SK-N-MC (cell line): ENCODE measurements at regions not wholly inside any gene's neighbourhood (a gene's known extent, or its start where the extent isn't known, plus 50 kb on each side); places are given as distances from the start of the nearest gene placed in this dataset.

ENCODE experiments used
- DNase-seq: peaks from one replicate; pipeline ENCODE4 v3.0.0-alpha.2; 2011; ENCODE audit warnings: low read depth, low spot score
- H3K27ac ChIP-seq: fragments of 200-600 bp; sonication (generic); 2 replicates; pipeline ENCODE4 v1.5.1; 2016; ENCODE audit warnings: mixed run types
- H3K36me3 ChIP-seq: fragments of 200-600 bp; sonication (generic); 2 replicates; pipeline ENCODE4 v1.6.1; 2017; ENCODE audit warnings: antibody characterized with exemption, low read length, mixed read lengths; ENCODE audit not compliant: insufficient read depth
- H3K4me3 ChIP-seq: fragments of 200-600 bp; sonication (generic); 2 replicates; pipeline ENCODE4 v1.5.1; 2016
- H3K9ac ChIP-seq: fragments of 200-600 bp; sonication (generic); 2 replicates; pipeline ENCODE4 v1.8.0; 2017; ENCODE audit warnings: mixed run types, mixed read lengths; ENCODE audit not compliant: insufficient read length
- H3K9me3 ChIP-seq: fragments of 200-600 bp; sonication (generic); 2 replicates; pipeline ENCODE4 v1.6.1; 2017; ENCODE audit warnings: low read depth, mild to moderate bottlenecking, antibody characterized with exemption, low read length, moderate library complexity, mixed read lengths
- EZH2 ChIP-seq: fragments of 200-600 bp; sonication (generic); IDR thresholded peaks from one replicate; pipeline ENCODE4 v1.6.1; 2017; ENCODE audit warnings: antibody characterized with exemption
- FOXP2 ChIP-seq: optimal IDR thresholded peaks from 2 replicates; pipeline ENCODE3; 2011; ENCODE audit warnings: mild to moderate bottlenecking, moderate library complexity; ENCODE audit not compliant: insufficient read depth; ENCODE audit errors: extremely low read length, control extremely low read depth
- POLR2AphosphoS5 ChIP-seq: IDR thresholded peaks from 2 replicates; pipeline ENCODE4 v1.6.1; 2012; ENCODE audit warnings: mild to moderate bottlenecking, low read depth, low read length, borderline replicate concordance

DNA sequence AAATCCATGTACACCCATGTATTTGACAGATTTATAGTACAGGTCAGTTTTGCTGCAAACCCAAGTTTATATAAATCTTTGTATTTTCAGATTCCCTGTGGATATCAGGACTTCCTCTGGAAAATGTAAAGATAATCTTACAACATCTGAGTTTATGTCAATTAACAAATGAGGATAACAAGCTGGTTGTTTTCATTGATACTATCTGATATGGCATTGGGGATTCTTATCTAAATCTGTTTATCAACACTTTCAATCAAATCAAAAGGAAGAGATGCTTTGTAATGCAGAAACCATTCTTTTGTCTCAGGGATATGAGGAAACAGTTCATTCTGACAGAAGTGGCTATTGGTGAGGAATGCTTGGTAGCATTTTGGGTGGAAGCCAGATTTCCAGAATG, 64.9 kb upstream of the FAM204A start:
- TF ChIP-seq POLR2AphosphoS5 (no peak), EZH2 (no peak), FOXP2 (no peak)
- no peak overlapping the region for H3K9ac ChIP-seq
- no peaks in the 10 kb centered on the region for H3K9me3 ChIP-seq
- no peak for DNase-seq
- no peak overlapping the region for H3K27ac ChIP-seq
- no peak overlapping the region for H3K4me3 ChIP-seq
- H3K36me3 ChIP-seq, result no peaks in the 10 kb centered on the region

DNA sequence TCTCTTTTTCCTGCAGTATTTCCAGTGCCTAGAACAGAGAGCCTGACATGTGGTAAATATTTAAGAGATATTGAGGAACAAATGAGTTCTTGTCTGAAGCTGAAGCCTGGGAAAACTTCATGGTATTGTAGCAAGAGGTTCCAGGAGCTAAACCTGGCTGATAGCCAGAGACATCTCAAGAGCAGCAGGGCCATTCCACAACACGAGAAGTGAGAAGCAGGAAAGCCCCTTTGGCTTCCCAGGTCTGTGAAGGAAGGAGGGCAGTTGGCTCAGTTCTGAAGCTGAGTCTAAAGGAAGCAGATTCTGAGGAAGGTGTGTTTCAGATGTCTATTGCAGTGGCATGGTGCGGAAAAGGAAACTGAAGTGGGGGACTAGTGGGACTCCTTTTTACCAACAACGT, 63.8 kb upstream of the FAM204A start:
- Histone ChIP-seq H3K9me3 (no peaks in the 10 kb centered on the region), H3K27ac (no peak overlapping the region), H3K9ac (no peak overlapping the region), H3K36me3 (no peaks in the 10 kb centered on the region), H3K4me3 (no peak overlapping the region)
- DNase-seq, result peak; percentile 1
- TF ChIP-seq FOXP2 (no peak), POLR2AphosphoS5 (no peak), EZH2 (no peak)

DNA sequence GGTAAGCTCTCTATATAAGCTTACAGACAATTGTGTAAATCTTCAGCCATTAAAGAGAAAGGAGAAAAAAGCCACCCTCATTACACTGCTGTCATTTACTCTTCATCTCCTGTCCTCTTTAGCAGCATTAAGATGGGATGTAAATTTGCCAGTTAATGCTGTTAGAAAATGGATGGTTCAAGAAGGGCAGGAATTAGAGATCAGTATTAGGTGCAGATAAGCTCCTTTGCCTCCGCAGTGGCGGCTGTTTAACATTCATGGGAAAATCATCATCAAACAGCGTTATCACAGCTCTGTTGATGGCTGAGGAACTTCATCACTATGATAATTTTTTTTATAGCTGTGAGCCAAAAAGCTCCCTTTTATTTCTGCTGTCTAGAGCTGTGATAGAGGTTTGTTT, 61.8 kb upstream of the FAM204A start:
- no peak overlapping the region for H3K9ac ChIP-seq

DNA sequence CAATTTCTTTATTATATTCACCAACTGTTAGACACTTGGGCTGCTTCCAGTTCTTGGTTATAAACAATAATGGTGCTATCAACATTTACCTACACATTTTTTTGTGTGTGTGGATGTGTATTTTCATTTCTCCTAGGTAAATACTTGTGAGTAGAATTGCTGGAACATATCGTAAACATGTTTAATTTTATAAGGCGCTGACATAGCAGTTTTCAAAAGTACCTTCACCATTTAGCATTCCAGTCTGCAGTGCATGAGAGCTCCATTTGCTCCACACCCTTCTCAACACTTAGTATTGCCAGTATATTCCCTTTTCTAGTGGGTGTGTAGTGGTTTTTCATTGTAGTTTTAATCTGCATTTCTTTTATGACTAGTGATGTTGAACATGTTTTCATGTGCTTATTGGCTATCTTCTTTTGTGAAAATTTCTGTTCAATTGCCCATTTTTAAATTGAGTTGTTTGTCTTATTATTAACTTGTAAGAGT, 59.6 kb upstream of the FAM204A start:
- H3K36me3 ChIP-seq, result no peaks in the 10 kb centered on the region
- no peak for DNase-seq
- TF ChIP-seq EZH2 (no peak), POLR2AphosphoS5 (no peak), FOXP2 (no peak)

More for the DNA sequence above, 61.8 kb upstream of the FAM204A start:
- Histone ChIP-seq H3K9me3 (no peaks in the 10 kb centered on the region), H3K36me3 (no peaks in the 10 kb centered on the region), H3K4me3 (no peak overlapping the region), H3K27ac (no peak overlapping the region)
- TF ChIP-seq POLR2AphosphoS5 (no peak), FOXP2 (no peak)
- DNase-seq, result no peak

DNA sequence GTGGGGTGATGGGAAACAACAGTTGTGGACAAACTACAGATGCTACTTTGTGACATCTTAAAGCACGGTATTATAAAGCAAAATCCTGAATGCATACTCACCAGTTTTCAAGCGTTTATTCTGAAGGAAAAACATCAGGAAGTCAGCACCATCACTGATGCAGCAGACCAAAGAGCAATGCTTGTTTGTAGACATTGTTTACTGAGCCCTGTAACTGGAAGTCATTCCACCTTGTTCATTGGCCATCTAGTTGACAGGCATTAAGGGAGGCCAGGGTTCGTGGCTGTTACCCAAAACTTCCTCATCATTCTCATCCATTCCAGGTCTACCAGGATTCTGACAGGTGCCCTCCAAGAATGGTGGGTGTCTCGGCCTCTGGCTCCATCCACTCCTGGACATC, 55.3 kb upstream of the FAM204A start:
- no peak for DNase-seq
- no peak overlapping the region for H3K4me3 ChIP-seq
- H3K27ac ChIP-seq, result no peak overlapping the region
- TF ChIP-seq EZH2 (no peak), POLR2AphosphoS5 (no peak), FOXP2 (no peak)
- H3K9ac ChIP-seq, result no peak overlapping the region
- no peaks in the 10 kb centered on the region for H3K36me3 ChIP-seq
- H3K9me3 ChIP-seq, result no peaks in the 10 kb centered on the region

More for the DNA sequence above, 59.6 kb upstream of the FAM204A start:
- H3K9me3 ChIP-seq, result no peaks in the 10 kb centered on the region
- no peak overlapping the region for H3K4me3 ChIP-seq
- H3K9ac ChIP-seq, result no peak overlapping the region
- H3K27ac ChIP-seq, result no peak overlapping the region

DNA sequence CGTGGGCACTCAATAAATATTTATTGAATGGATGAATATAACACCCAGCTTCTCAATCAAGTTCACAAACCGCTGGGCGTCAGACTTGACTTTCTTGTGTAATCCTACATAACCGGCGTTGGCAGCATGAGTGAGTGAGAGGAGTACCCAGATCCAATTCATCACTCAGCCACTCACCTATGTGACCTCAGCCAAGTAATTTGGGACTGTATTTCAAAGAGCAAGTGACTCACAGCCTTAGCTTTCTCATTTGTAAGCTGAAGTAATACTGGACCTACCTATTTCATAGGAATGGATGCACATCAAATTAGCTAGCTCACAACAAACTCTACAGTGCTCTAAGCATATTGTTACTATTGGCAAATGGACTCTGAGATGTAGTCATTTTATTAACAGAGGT, 53.8 kb upstream of the FAM204A start:
- DNase-seq, result no peak
- no peak overlapping the region for H3K9ac ChIP-seq
- no peak overlapping the region for H3K27ac ChIP-seq
- no peak for TF ChIP-seq POLR2AphosphoS5
- TF ChIP-seq EZH2, result no peak
- TF ChIP-seq FOXP2, result no peak
- no peak overlapping the region for H3K4me3 ChIP-seq
- H3K36me3 ChIP-seq, result no peaks in the 10 kb centered on the region
- no peaks in the 10 kb centered on the region for H3K9me3 ChIP-seq

DNA sequence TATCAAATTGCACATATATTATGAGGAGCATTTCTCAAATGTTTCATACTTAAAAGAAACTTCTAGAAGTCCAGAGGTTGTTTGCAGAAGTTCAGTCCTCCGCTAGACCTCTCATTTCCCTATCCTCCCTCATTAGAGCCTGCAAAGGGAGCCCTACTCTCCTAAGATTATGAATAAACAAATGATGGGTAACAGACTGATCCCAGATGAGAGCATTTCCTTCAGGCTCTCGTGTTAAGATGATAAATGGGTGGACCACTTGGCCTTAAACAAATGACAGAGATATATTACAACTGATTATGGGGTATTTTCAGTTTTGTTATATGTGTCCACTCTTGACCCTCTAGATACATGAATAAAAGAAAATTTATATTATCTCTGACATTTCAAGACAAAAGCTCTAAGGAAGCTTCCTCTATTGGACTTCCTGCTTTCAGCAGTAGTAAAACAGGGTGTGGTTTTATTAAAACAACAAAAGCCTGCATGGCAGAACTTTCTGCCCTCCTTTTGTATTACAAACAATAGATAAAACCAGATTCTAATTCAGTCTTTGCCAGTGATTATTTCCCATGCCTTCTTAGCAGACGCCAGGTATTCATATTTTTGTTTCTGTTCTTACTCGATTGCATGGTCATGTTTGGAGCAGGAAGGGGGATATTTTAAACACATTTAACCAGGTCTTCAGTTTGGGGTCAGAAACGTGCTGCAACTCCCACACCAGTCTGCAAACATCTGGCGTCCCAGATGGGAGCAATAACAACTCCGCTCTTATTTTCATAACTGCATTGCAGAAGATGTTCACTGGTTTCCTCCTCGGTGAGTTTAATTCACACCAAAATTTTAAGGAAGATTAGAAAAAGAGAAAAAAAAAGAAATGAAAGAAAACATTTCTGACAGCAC, 52.4 kb upstream of the FAM204A start:
- no peak for DNase-seq
- H3K4me3 ChIP-seq, result no peak overlapping the region
- TF ChIP-seq POLR2AphosphoS5 (no peak), EZH2 (no peak), FOXP2 (no peak)
- no peak overlapping the region for H3K27ac ChIP-seq
- no peaks in the 10 kb centered on the region for H3K36me3 ChIP-seq
- H3K9me3 ChIP-seq, result no peaks in the 10 kb centered on the region
- no peak overlapping the region for H3K9ac ChIP-seq

DNA sequence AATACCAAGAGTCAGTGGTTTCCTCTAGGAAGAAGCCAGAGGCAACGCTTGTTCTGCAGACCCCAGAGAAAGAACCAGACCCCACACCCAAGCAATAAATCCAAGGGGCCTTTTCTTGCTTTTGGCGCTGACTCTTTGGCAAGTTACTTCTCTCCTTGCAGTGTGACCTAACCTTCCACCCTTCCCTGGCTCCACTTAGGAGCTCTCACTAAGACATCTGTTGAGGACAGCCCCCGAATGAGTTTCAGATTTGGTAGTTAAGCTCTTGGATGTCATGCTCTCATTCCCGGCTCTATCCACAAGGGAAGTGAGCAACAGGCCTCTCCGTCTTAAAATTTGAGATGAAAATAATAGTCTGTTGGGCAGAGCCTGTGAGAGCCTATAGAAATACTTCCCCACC, 50.6 kb upstream of the FAM204A start:
- H3K9me3 ChIP-seq, result no peaks in the 10 kb centered on the region
- no peak overlapping the region for H3K4me3 ChIP-seq
- H3K36me3 ChIP-seq, result no peaks in the 10 kb centered on the region
- no peak for DNase-seq
- no peak overlapping the region for H3K27ac ChIP-seq
- TF ChIP-seq FOXP2, result no peak
- no peak overlapping the region for H3K9ac ChIP-seq
